ENCODE measurements at regions not wholly inside any gene's neighbourhood (a gene's known extent, or its start where the extent isn't known, plus 50 kb on each side); places are given as distances from the start of the nearest gene placed in this dataset.

DNA sequence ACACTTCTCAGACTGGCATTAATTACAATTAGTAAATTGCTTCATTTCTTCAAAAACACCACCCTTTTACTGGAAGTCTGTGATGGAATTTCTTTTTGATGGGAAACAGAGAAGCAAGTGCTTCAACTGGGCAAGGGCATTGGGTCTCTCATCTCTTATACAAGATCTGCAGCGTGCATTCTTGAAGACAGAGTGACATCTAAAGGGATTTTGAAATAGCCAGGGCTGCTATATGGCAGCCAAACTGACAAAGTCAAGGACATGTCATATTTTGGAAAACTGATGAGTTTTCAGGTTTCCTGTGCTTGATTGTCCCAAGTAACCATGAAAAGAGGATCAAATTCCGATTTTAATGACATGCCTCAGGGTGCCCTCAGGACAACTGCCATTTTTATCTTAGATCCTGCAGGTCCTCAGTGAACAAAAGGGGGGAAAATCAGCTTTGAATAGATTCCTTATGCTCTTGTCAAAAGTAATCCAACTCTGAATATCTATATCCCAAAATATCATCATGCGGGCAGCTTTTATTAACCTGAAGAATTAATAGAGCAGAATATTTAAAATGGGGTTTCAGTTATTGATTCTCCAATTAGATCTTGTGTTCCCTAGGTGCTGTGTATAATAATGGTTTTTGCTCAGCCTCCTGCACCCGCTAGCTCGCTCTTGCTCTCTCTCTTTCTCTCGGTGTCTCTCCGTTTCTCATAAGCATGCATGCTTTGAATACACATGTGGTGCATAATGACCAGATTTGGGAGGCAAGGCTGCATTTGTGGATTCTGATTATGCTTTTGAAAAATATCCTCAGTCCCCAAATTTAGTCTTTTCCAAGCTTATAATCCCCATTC lies 221.8 kb downstream of the TTLL7 start:
- no peaks in the 10 kb centered on the region for H3K4me1 ChIP-seq (ENCODE audit: control insufficient read depth, low read length)
- TF ChIP-seq, protein P1, sequence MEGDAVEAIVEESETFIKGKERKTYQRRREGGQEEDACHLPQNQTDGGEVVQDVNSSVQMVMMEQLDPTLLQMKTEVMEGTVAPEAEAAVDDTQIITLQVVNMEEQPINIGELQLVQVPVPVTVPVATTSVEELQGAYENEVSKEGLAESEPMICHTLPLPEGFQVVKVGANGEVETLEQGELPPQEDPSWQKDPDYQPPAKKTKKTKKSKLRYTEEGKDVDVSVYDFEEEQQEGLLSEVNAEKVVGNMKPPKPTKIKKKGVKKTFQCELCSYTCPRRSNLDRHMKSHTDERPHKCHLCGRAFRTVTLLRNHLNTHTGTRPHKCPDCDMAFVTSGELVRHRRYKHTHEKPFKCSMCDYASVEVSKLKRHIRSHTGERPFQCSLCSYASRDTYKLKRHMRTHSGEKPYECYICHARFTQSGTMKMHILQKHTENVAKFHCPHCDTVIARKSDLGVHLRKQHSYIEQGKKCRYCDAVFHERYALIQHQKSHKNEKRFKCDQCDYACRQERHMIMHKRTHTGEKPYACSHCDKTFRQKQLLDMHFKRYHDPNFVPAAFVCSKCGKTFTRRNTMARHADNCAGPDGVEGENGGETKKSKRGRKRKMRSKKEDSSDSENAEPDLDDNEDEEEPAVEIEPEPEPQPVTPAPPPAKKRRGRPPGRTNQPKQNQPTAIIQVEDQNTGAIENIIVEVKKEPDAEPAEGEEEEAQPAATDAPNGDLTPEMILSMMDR (IDR thresholded peaks at IDR 0.05; ENCODE audit: low read depth, low read length, poor library complexity, severe bottlenecking): no peak
- no peak for TF ChIP-seq EZH2phosphoT487 (IDR thresholded peaks at IDR 0.05; ENCODE audit: borderline replicate concordance, low read length)
- H3K27me3 ChIP-seq (ENCODE audit: control insufficient read depth, low read length): no peaks in the 10 kb centered on the region
- H3K27ac ChIP-seq (ENCODE audit: low read depth, low read length): no peak overlapping the region
- no peaks in the 10 kb centered on the region for H3K9me2 ChIP-seq (replicated peaks; ENCODE audit: control insufficient read depth, low read length)
- H3K4me3 ChIP-seq (ENCODE audit: low read length): no peak overlapping the region
- H4K20me1 ChIP-seq (ENCODE audit: control insufficient read depth, insufficient read depth, low read depth, low read length): no peaks in the 10 kb centered on the region
- H3K36me3 ChIP-seq (ENCODE audit: control insufficient read depth, low read length): no peaks in the 10 kb centered on the region
- H3K79me2 ChIP-seq (ENCODE audit: control insufficient read depth, low read length): no peaks in the 10 kb centered on the region
- H3K9me3 ChIP-seq (ENCODE audit: control insufficient read depth, insufficient read depth, low read length): no peaks in the 10 kb centered on the region
- no peak overlapping the region for H3K4me2 ChIP-seq (ENCODE audit: low read length)
- H3F3A ChIP-seq (ENCODE audit: control insufficient read depth, insufficient read depth): no peaks in the 10 kb centered on the region

DNA sequence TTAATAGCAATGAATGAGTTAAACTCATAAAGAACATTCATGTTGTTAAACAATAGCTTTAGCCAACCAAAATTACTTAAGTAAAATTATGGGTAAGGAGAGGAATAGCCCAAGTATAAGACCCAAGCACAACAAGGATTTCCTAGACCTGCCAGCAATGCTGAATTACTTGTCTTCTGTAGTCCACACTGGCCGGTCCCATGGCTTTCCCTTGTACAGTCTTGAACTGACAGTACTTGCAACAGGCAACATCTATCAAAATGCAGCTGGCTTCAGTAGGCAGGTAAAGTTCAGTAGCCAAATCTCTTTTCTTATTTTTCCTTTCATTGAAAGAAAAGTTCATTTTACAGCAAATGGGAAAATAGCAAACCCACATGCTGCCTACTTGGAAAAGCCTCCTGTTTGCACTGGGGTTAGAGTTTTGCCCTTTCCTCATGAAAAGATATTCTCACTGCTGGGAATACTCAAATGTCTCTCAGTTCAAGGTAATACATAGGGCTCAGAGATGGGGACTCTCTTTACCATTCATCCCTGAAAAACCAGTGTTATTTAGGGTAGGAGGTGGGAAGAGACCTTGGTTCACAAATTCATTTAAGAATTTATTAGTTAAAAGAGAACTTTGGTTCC lies 222.8 kb downstream of the TTLL7 start:
- TF ChIP-seq, protein P1 (IDR thresholded peaks at IDR 0.05; ENCODE audit: low read depth, low read length, poor library complexity, severe bottlenecking): no peak
- no peak for TF ChIP-seq EZH2phosphoT487 (IDR thresholded peaks at IDR 0.05; ENCODE audit: borderline replicate concordance, low read length)
- H4K20me1 ChIP-seq (ENCODE audit: control insufficient read depth, insufficient read depth, low read depth, low read length): no peaks in the 10 kb centered on the region
- H3K79me2 ChIP-seq (ENCODE audit: control insufficient read depth, low read length): no peaks in the 10 kb centered on the region
- no peaks in the 10 kb centered on the region for H3K9me2 ChIP-seq (replicated peaks; ENCODE audit: control insufficient read depth, low read length)
- no peaks in the 10 kb centered on the region for H3K9me3 ChIP-seq (ENCODE audit: control insufficient read depth, insufficient read depth, low read length)
- H3K4me2 ChIP-seq (ENCODE audit: low read length): no peak overlapping the region
- no peak overlapping the region for H3K4me3 ChIP-seq (ENCODE audit: low read length)
- no peaks in the 10 kb centered on the region for H3K27me3 ChIP-seq (ENCODE audit: control insufficient read depth, low read length)
- no peaks in the 10 kb centered on the region for H3K4me1 ChIP-seq (ENCODE audit: control insufficient read depth, low read length)
- H3F3A ChIP-seq (ENCODE audit: control insufficient read depth, insufficient read depth): no peaks in the 10 kb centered on the region
- H3K36me3 ChIP-seq (ENCODE audit: control insufficient read depth, low read length): no peaks in the 10 kb centered on the region
- H3K27ac ChIP-seq (ENCODE audit: low read depth, low read length): no peak overlapping the region

DNA sequence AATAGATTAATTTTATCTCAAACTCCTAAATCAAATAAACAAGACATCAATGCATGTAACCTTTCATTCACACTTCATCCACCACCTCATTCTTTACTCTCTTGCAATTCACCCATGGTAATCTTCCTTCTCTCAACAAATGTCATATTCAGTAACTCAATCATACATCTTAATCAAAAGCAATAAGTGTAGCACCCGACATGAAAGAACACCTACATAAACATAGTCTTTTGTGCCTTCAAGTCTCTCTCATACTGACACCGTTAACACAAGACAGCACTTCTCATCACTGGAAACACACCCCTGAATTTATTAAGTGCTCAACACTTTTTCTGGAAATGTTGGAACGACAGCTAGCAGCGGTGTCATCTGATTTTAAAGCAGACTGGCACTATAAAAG lies 225.9 kb downstream of the TTLL7 start:
- no peaks in the 10 kb centered on the region for H3K79me2 ChIP-seq (ENCODE audit: control insufficient read depth, low read length)
- no peak for TF ChIP-seq EZH2phosphoT487 (IDR thresholded peaks at IDR 0.05; ENCODE audit: borderline replicate concordance, low read length)
- TF ChIP-seq, protein P1 (IDR thresholded peaks at IDR 0.05; ENCODE audit: low read depth, low read length, poor library complexity, severe bottlenecking): no peak
- no peaks in the 10 kb centered on the region for H4K20me1 ChIP-seq (ENCODE audit: control insufficient read depth, insufficient read depth, low read depth, low read length)
- no peaks in the 10 kb centered on the region for H3K9me3 ChIP-seq (ENCODE audit: control insufficient read depth, insufficient read depth, low read length)
- no peaks in the 10 kb centered on the region for H3K27me3 ChIP-seq (ENCODE audit: control insufficient read depth, low read length)
- H3K27ac ChIP-seq (ENCODE audit: low read depth, low read length): no peak overlapping the region
- no peaks in the 10 kb centered on the region for H3K9me2 ChIP-seq (replicated peaks; ENCODE audit: control insufficient read depth, low read length)
- no peak overlapping the region for H3K4me3 ChIP-seq (ENCODE audit: low read length)
- H3K36me3 ChIP-seq (ENCODE audit: control insufficient read depth, low read length): no peaks in the 10 kb centered on the region
- no peaks in the 10 kb centered on the region for H3F3A ChIP-seq (ENCODE audit: control insufficient read depth, insufficient read depth)
- peaks cover 15% of the 10 kb centered on the region for H3K4me1 ChIP-seq (ENCODE audit: control insufficient read depth, low read length)
- H3K4me2 ChIP-seq (ENCODE audit: low read length): no peak overlapping the region
